ENCODE measurements at regions not wholly inside any gene's neighbourhood (a gene's known extent, or its start where the extent isn't known, plus 50 kb on each side); places are given as distances from the start of the nearest gene placed in this dataset.

DNA sequence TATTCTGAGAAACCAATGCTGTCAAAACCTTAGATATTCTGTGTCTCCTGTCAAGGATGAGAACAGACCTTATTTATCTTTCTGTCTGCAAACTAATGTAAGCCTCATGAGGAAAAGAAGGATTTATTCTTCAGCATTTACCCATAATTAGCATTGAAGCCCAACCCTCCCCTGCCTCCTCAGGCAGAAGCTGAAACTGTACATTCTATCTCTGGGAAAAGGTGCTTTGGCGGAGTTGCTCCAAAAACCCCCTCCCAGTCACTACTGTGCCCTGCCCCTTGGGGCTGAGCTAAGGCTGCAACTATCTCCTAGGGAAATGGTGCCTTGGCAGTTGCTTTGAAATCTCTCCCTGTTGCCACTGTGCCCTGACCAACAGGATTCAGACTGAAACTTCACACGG, 106.2 kb upstream of the TLR4 start:
- Mint-ChIP-seq H3K9me3 (peaks cover 6% of the 10 kb centered on the region), H3K4me3 (no peak overlapping the region), H3K27ac (ENCODE audit: unreplicated experiment) (no peak overlapping the region), H3K4me1 (no peaks in the 10 kb centered on the region), H3K36me3 (ENCODE audit: low read depth) (no peaks in the 10 kb centered on the region), H3K27me3 (ENCODE audit: low read depth) (no peaks in the 10 kb centered on the region)
- DNase-seq (ENCODE audit: low read depth, low spot score) = no peak
- no peak for TF ChIP-seq CTCF (conservative IDR thresholded peaks at IDR 0.05)

- no peaks in the 10 kb centered on the region for H3K4me1 Mint-ChIP-seq
- peaks cover 8% of the 10 kb centered on the region for H3K9me3 Mint-ChIP-seq
- no peaks in the 10 kb centered on the region for H3K36me3 Mint-ChIP-seq (ENCODE audit: low read depth)
- no peaks in the 10 kb centered on the region for H3K27me3 Mint-ChIP-seq (ENCODE audit: low read depth)
- no peak for TF ChIP-seq CTCF (conservative IDR thresholded peaks at IDR 0.05)
- H3K27ac Mint-ChIP-seq (ENCODE audit: unreplicated experiment) = no peak overlapping the region
- DNase-seq (ENCODE audit: low read depth, low spot score) = no peak
- no peak overlapping the region for H3K4me3 Mint-ChIP-seq
Measured at GRCh38 chr9:117596678-117597077, 107.5 kb upstream of the TLR4 start.

DNA sequence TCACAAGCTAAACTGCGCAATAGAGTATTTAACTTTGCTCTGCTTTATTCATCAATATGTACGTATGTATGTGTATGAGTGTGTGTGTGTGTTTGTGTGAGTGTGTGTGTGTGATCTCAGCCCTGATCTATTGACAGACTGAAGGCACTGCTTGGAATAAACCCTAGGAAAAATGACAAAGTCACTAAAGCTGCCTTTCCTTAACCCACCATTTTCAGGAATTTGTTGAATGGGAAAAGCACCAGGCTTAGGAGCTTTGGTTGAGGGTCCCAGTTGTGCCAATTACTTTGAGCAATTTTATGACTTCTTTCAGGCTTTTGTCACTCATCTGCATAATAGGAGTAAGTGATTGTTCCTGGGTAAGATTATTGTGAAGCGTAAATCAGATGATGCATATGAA, 108.6 kb upstream of the TLR4 start:
- H3K4me1 Mint-ChIP-seq = no peaks in the 10 kb centered on the region
- no peak overlapping the region for H3K27ac Mint-ChIP-seq (ENCODE audit: unreplicated experiment)
- H3K9me3 Mint-ChIP-seq = peaks cover 7% of the 10 kb centered on the region
- no peaks in the 10 kb centered on the region for H3K27me3 Mint-ChIP-seq (ENCODE audit: low read depth)
- H3K4me3 Mint-ChIP-seq = no peak overlapping the region
- no peak for DNase-seq (ENCODE audit: low read depth, low spot score)
- TF ChIP-seq CTCF (conservative IDR thresholded peaks at IDR 0.05) = no peak
- no peaks in the 10 kb centered on the region for H3K36me3 Mint-ChIP-seq (ENCODE audit: low read depth)

GRCh38 chr9:117587263-117587662, 116.9 kb upstream of the TLR4 start:
- no peaks in the 10 kb centered on the region for H3K4me1 Mint-ChIP-seq
- H3K27me3 Mint-ChIP-seq (ENCODE audit: low read depth) = no peaks in the 10 kb centered on the region
- TF ChIP-seq CTCF (conservative IDR thresholded peaks at IDR 0.05) = no peak
- no peak overlapping the region for H3K4me3 Mint-ChIP-seq
- DNase-seq (ENCODE audit: low read depth, low spot score) = no peak
- peaks cover 5% of the 10 kb centered on the region for H3K9me3 Mint-ChIP-seq
- no peaks in the 10 kb centered on the region for H3K36me3 Mint-ChIP-seq (ENCODE audit: low read depth)
- no peak overlapping the region for H3K27ac Mint-ChIP-seq (ENCODE audit: unreplicated experiment)

GRCh38 chr9:117574099-117574498, 130.1 kb upstream of the TLR4 start:
- no peak for TF ChIP-seq CTCF (conservative IDR thresholded peaks at IDR 0.05)
- Mint-ChIP-seq H3K27ac (ENCODE audit: unreplicated experiment) (no peak overlapping the region), H3K27me3 (ENCODE audit: low read depth) (no peaks in the 10 kb centered on the region), H3K4me3 (no peak overlapping the region), H3K4me1 (no peaks in the 10 kb centered on the region), H3K36me3 (ENCODE audit: low read depth) (no peaks in the 10 kb centered on the region), H3K9me3 (peaks cover 8% of the 10 kb centered on the region)
- DNase-seq (ENCODE audit: low read depth, low spot score) = no peak

DNA sequence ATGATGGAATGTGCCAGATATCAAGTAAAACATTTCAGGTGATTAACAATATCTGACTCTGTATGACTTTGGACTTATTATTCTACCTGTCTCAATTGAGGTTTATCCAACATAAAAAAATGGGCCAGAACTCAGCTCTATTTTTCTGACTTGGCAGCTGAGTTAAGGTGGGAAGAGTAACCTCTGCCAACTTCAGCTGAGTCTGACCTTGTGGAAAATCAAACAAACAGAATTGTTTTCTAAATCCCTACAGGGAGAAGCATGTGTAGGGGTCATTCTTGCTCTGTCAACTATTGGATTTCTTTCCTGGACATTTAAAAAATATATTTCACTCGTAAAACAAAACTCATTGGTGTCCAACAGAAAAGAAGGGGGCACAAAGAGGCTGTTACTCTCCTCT, 139.4 kb upstream of the TLR4 start:
- no peak for TF ChIP-seq CTCF (conservative IDR thresholded peaks at IDR 0.05)
- Mint-ChIP-seq H3K4me3 (no peak overlapping the region), H3K27me3 (ENCODE audit: low read depth) (no peaks in the 10 kb centered on the region), H3K36me3 (ENCODE audit: low read depth) (no peaks in the 10 kb centered on the region), H3K27ac (ENCODE audit: unreplicated experiment) (no peak overlapping the region), H3K4me1 (no peaks in the 10 kb centered on the region), H3K9me3 (peaks cover 3% of the 10 kb centered on the region)
- no peak for DNase-seq (ENCODE audit: low read depth, low spot score)

Measured in neural crest cell (in vitro differentiated cells).